NCI-H524 treated with DMSO at 0.1 percent for 48 hours (cell line): ENCODE measurements at regions not wholly inside any gene's neighbourhood (a gene's known extent, or its start where the extent isn't known, plus 50 kb on each side); places are given as distances from the start of the nearest gene placed in this dataset.

Experiments used
- DNase-seq: peaks from one replicate; lab custom pipeline; 2025; lab: John Stamatoyannopoulos, UW

- no peak for DNase-seq
These were observed 84.8 kb upstream of the PTPRM start for GRCh38 chr18:7482342-7482741.

DNA sequence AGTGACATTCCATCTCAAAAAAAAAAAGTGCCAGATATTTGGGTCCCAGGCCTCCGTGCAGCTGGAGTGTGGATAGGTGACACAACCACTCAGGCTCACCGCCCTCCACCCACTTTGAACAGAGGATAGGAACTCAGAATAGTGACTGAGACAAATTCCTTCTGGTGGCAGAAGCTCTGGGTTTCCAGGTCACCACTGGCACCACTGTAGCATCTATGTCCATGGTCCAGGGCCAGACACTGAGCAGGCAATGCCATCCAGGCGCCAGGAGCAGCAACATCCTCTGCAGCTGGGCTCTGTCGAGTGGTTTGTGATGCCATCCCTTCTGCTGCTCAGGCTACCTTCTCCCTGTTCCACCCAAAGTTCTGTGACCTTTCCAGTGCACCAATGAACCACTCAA is 81.5 kb upstream of the PTPRM start:
- DNase-seq = no peak

GRCh38 chr18:7488571-7488970 is 78.5 kb upstream of the PTPRM start:
- DNase-seq = no peak

- no peak for DNase-seq
These were observed 77.0 kb upstream of the PTPRM start for GRCh38 chr18:7490104-7490503.

DNA sequence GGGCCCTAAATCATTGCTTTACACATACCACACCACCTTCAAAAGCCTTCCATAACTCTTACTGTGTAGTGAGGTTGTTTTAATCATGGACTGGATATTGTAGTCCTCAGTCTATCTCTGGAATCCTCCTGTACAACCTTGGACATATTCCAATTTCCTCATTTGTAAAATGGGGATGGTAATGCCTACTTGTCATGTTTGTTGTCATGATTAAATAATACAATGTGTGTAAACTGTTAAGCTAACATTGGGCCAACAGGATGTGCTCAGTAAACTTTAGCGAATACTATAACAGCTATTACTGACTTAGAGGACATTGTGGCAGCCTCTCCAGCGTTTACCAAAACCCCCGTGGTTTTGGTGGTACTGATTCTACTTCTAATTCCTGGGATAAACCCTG is 74.7 kb upstream of the PTPRM start:
- DNase-seq = no peak

DNA sequence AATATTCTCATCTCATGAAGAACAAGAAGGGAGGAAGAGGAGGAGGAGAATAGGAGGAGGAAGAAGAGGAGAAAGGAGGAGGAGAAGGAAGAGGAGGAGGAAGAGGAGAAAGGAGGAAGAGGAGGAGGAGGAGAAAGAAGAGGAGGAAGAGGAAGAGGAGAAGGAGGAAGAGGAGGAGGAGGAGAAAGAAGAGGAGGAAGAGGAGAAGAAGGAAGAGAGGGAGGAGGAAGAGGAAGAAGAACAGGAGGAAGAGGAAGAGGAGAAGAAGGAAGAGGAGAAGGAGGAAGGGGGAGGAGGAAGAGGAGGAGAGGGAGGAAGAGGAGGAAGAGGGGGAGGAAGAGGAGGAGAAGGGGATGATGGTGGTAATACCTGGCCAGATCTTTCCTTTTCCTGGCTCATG is 70.0 kb upstream of the PTPRM start:
- DNase-seq = no peak

- no peak for DNase-seq
These were observed 56.0 kb upstream of the PTPRM start for GRCh38 chr18:7511106-7511505.

- DNase-seq = no peak
These were observed 54.8 kb upstream of the PTPRM start for GRCh38 chr18:7512348-7512747.

DNA sequence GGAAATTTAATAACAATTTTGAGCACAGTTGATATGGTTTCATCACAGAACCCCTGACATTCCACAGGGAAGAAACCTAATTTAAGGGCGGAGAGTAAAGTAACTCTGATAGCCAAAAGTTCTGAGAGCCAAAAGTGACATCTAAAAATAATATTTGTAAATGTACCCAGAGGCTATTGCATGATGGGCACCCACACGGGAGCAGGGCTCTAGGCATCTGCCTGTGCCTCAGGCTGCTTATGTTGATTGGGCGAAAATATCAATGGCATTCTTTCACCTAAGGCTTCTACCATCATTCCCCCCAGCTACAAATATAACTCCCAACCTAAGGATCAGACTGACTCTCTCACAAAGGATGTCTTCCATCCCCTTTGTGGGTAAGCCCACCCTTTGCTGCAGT is 54.1 kb upstream of the PTPRM start:
- no peak for DNase-seq

DNA sequence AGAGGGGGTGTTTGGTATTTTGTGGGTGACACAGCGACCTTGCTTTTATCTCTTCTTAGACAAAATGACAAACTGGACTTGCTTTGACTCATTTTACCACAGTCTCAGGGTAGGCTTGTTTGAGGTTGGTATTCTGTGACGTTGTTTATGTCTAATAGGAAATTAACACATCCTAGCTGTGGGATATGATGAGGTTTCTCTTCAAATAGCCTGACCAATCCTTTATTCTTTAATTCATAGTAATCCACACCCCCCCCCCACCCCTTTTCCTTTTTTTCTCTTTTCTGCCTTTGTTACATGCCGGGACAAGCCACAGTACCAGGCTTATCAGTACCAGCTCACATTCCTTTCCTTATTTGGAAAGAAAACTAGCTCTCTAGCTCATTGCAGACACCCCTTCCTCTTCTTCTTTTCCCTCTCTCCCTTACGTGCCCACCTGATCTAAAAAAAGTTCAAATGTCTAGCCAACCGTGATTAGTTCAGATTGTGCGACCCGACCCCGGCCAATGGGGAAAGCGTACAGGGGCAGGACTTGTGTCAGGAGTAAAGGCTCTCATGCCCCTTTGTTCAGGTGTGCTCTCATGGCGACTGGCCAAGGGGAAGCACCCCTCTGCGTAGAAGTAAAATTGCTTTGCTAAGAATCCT is 52.2 kb upstream of the PTPRM start:
- no peak for DNase-seq

GRCh38 chr18:7516266-7517117 is 50.6 kb upstream of the PTPRM start:
- no peak for DNase-seq
